Ammon's horn (tissue), 1 donor: ENCODE measurements at regions not wholly inside any gene's neighbourhood (a gene's known extent, or its start where the extent isn't known, plus 50 kb on each side); places are given as distances from the start of the nearest gene placed in this dataset.

Experiments used
- DNase-seq: peaks from one replicate; pipeline ENCODE4 v3.0.0-alpha.2; 2016; ENCODE audit warnings: low spot score

DNA sequence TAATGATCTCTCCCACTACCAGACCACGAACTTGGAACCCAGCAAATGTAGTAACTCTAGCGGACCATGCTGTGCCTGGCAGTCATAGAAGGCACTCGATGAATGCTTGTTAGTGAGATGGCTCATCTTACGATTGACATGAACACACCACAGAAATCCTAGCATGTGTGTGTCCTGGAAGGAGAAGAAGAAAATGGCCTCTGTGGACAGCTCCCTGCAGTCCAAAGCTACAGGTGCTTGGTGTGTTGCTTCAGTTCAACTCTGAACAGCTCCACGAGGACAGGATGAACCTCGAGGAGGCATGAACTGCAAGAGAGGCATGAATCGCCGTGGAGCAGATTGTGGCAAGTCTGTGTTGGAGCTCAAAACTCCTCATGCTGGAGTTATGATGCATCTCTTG is 93.5 kb downstream of the KLF6 start:
- no peak for DNase-seq

DNA sequence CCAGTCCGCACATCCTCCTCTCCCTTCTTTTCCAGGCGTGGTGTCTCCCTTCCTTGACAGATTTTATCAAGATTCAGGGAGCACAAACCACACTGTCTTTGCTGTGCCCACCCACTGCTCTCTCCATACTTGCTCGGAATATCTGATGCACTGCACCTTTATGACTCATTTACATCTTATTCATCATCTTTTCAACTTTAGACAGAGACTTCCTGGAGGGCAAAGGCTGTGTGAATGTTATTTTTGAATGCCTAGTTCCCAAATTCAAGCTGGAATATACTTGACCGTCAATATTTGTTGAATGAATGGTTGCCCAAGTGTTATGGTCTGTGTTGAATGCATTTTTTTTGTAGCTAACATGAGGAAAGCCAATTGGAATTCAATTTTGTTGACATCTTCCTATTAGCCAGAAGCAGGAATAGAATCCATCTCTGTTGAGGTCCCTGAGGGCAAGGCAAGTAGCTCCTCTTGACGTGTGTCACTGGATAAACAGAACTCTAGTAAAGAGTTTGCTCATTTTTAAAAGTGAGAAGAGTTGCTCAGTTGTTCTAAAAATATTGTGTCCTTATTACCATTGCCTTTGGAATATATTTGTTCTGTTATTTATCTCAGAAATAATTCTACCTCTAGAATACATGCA is 95.0 kb downstream of the KLF6 start:
- DNase-seq = no peak

DNA sequence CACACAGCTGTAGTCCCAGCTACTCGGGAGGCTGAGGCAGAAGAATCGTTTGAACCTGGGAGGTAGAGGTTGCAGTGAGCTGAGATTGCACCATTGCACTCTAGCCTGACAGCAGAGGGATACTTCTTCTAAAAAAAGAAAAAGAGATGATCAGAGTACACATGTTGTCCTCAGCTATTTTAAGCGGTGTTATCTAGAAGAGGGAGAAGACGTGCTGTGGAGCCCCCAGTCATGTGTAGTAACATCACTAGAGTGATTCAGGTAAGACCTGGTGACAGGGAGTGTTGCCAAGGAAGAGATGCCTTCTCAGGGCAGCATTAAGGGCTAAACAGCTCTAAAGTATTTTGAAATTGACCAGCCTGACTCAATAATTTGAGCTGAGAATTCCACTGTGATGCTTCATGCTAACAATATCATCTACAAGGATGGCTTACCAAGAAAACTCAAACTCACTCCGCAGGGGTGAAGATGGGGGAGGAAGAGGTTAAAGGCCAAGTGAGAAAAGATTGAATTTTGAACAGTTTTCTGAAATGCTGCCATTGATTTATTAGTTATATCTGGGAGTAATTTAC is 97.4 kb downstream of the KLF6 start:
- DNase-seq = no peak

DNA sequence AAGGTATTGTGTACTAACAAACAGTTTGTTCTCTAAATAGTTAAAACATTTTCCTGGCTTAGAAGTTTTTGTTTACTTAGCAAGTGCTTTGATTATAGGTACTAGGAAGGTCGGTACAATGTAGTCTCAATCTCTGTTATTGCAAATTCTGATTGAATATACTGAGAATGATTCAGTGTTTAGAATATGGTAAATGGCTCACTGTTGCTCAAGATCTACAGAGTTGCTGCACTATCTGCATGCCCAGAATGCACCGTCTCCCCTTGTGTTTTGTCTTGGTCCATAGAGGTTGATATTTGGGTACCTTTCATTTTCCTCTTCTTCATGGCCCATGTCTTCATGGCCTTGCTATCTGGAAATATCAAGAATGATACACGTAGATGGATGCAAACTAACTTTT is 99.6 kb downstream of the KLF6 start:
- DNase-seq = no peak

DNA sequence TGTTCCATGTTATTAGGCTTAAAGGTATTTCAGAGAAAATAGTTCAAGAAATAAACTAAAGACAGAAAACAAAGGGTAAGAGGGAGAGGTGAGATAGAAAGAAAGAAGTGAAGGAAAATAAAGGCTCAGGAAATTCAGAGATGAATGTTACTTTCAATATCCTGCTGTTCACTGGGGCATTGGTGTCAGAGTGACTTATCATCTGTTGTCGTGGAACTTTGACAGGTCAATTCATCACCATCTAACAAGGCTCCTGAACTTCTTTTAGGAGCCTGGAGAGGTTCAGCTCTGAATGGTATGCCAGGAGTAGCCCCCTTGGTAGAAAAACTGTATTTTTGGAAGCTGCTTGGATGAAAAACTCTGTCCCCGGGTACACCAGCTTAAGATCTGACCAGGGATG is 100.1 kb downstream of the KLF6 start:
- no peak for DNase-seq

DNA sequence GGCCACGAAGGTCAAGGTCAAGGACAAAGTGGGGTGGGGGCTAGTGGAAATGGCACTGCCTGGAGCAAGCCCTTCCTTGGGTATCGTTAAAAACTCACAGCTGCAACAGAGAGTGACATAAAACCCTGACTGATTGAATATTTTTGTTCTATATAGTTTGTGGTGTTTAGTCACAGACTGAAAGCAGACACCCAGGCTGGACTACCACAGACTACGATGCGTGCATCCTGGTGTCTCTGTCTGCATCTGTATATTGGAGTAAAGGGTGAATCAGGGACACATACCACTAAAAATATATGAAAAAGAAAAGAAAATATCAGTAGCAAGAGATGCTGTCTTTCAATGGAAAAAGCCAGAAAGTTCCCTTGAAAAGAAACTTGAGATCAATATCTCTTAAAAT is 101.4 kb downstream of the KLF6 start:
- no peak for DNase-seq

DNA sequence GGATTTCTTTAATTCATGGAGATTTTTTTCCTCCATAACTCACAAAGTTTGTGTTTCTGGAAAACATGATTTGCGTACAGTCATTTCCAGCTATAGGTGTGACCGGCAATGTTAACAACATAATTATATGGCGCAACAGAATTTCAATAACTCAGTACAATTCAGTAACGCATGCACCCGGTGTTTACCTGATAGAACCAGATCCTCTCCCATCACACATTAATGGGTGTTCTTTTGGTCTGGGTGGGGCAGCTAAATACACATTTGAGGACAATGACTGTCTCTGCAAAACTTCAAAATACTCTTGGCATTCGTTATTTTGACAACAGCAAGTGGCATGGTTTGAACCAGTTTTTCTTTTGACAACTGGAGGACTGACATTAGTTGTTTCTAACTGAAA is 102.3 kb downstream of the KLF6 start:
- DNase-seq = no peak

DNA sequence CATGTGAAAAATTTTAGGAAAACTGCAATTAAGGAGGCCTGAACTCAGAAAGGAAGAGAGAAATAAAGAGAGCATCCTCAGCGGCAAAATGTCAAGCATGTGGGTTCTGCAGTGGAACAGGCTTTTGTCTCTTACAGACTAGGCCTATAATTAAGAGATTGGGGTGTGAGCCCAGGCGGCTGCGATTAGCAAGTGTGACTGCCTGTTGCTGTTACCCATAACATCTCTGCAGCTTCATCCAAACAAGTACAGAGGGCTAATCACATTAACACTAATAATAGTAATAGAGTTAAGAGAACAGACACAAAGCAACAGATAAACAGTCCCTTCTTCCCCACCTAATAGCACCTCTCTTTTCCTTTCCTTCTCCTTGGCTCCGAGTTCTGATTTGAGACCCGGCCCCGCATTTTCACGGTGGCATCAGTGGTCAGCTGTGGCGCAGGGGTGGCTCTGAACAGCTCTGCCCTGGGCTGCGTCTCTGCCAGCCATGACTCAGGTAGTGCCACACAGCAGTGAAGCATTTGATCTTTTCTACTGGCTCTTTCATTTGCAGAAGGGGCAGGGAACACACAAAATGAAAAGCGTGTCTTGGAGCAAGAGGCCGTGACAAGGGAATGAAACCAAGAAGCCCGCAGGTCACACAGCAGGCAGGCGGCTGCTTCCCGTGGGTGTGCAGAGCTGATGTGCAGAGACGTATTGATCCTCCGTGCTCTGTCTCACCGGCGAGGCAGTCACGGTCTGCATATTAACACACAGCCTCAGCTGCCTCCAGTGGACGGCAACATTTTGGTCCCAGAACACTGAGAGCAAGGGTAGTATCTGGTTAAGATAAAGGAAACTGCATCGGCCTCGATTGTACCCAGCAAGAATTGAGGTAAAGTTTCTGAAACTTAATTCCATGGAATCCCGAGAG is 103.1 kb downstream of the KLF6 start:
- DNase-seq = no peak

DNA sequence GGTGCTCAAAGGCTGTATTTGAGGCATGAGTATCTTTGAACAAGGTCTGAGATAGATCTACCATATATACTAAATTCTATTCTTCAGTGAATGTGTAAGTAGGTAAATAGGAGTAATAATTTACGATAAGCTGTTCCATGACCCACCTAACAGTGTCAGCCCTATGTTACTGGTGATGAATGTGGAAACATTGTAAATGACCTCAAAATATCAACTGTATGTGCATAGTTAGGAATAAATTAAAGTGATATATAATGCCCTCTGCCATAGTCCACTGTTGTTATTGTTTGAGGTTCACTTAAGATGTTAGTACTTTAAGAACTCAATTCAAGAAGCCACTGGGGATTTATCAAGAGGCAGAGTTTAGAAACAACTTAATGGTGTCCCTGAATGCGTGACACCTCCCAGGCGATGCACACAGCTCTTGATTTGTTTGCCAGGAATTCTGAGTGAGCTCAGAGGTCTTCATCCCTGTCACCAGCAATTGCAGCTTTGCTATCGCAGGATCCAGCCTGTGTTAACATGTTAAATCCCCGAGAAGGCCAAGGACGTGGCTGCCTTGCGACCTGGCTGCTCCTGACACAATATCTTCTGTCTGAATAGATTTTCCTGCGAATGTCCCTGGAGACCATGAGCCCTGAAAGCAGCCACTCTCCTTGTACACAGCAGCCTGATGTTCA is 104.9 kb downstream of the KLF6 start:
- no peak for DNase-seq

DNA sequence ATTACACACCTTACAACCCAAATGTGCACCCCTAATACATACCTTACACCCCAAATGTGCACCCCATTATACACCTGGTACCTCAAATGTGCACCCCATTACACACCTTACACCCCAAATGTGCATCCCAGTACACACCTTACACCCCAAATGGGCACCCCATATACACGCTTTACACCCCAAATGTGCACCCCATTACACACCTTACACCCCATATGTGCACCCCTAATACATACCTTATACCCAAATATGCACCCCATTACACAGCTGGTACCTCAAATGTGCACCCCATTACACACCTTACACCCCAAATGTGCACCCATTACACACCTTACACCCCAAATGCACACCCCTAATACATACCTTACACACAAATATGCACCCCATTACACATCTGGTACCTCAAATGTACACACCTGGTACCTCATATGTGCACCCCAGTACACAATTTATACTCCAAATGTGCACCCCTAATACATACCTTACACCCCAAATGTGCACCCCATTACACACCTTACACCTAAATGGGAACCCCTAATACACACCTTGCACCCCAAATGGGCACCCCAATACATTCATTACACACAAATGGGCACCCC is 106.3 kb downstream of the KLF6 start:
- no peak for DNase-seq

DNA sequence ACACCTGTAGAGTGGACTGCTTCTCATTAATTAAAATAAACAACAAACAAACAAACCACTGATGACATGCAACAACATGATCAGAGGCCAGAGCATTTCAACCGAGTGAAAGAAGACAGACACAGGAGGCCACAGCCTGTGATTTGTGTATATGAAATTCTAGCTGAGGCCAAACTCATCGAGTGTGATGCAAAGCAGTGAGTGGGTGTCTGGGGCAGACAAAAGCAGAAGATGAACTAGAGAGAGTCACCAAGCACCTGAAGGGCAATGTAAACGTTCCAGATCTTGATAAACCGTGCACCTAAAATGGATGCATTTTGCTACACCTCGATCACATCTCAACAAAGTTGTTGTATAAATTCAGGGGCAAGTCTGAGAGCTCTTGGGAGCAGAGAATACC is 108.4 kb downstream of the KLF6 start:
- no peak for DNase-seq

DNA sequence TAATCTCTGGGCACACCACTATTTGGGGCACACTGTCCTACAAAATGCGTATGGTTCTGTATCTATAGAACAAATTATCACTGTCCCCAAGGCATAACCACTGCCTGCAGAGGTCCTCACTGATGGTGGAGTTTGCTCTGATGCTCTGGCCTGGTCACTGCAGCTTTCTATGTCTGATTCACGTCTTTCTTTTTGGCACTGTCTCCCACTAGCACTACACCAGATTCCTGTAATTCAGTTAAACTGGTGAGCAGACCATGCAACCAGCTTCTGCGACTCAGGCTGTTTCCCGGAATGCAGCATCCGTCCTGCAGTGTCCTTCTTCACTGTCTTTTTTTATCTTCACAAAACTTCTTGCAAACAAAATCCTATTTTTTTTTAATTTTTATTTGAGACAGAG is 112.8 kb downstream of the KLF6 start:
- DNase-seq = no peak

DNA sequence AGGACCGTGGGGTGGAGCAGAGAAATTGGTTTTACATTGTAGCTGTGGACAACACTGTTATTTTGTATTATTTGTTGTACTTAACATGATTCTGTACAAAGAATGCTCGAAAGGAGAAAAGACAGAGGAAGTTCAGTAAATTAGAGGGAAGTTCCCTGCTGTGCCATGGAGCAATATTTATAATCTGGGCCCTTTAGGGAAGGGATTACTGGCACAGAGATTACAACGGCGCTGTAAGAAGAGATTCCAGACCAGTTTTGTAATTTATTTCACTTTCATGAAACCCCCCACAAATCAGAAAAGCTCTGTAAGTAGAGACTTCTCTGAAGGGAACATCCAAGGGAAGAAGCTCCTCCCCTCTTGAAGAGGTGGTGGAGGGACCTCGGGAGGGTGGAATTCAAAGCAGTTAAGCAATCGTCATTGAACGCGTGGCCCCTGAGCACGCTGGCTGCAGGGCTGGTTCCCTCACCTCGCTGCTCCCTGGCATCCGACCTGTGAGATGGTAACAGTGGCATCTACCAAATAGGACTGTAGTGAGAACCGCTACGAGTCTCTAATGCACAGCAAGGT is 113.5 kb downstream of the KLF6 start:
- no peak for DNase-seq

DNA sequence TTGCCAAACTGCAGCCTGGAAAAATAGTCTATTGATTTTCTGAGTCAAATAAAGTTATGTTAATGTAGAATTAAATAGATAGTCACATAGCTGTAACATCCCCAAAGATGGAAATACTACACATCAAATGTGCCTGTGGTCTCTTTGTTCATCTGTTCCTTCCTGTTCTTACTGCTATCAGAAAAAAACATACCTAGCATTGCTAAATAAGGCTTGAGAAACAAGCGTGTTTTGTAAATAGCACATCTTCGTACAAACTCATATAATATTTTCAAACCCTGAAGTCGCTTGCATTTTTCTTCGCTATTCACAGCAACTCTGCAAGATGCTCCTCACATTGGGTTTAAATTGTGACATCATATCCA is 116.1 kb downstream of the KLF6 start:
- no peak for DNase-seq

DNA sequence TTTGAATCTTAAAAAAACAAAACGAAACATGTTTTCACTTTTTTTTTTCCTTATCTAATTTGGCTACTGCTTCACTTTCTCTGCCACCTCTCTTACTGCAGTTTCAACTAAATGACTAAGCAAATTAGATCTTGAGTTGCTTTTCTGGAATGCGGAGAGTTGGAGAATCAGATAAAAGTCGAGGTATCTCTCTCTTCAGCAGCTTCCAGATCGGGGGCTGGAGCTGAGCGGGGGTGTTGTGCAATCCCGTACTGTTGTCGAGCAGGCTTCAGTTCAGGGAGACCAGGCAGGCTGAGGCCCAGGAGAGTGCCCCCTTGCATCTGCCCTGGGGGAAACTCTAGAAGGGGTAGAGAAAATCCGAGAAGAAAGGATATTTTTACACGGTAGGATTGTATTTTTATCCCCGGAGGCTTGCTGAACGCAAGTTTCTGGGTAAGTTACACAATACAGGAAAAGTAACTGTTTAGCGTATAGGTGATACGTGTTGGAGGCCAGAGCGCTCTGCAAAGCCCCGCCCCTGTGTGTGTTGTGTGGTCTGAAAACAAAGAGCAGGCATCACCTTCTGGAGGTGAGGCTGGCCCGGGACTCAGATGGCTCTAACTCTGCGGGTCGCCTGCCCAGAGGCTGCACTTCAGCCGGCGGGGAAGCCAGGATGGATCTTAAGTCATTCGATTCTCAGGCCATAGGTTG is 116.6 kb downstream of the KLF6 start:
- no peak for DNase-seq

DNA sequence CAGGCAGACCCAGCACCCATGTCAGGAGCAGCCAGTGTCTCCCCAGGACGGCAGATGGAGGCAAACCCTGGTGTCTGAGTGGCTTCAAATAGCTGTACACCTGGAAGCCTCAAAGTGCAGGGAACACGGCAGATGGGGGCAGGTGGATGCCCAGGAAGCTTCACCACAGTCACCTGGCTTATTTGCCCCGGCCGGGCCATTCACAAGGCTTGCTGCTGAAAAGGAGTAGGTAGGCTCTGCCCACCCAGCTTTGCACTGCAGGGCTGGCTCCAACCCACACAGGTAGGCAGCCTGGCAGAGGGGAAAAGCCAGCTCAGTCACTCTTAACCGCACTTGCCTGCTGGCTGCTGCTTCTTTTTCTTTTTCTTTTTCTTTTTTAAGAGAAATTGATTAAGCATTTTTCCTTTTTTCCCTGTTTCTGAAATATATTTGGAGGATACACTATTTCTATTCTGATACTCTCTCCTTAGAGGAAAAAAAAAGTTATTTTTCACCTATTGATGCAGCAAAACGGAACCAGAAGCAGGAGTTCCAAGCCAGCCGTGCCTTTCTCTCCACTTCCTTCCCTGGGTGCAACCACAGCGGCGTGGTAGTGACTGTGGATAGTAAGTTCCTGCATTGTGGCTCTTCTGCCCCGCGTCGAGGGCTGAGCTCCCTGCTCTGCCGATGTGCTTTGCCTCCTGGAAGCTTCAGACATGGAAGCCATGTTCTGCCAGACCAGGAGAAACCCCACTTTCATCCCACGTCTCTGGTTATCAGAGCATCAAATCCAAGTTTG is 118.3 kb downstream of the KLF6 start:
- DNase-seq = peak; percentile 34

DNA sequence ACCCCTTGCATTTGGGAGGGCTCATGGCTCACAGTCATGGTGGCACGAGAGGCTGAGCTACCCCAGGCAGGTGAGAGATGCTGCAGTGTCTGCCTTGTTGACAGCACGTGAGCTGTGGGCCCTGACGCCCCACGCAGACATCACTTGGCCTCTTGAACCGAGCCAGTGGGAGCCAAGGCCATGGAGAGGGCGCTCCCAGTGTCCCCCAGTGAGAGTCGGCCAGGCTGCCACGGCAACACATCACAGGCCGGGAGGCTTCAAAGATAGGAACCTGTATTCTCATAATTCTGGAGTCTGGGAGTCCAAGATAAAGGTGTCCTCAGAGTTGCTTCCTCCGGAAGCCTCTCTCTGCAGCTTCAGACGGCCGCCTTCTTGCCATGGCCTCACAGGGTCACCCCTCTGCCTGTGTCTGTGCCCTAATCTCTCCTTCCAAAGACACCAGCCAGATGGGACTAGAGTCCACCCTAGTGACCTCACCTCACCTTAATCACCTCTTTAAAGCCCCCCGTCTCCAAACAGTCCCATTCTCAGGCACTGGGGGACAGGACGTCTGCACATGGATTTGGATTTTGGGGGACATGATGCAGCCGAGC is 119.6 kb downstream of the KLF6 start:
- no peak for DNase-seq

DNA sequence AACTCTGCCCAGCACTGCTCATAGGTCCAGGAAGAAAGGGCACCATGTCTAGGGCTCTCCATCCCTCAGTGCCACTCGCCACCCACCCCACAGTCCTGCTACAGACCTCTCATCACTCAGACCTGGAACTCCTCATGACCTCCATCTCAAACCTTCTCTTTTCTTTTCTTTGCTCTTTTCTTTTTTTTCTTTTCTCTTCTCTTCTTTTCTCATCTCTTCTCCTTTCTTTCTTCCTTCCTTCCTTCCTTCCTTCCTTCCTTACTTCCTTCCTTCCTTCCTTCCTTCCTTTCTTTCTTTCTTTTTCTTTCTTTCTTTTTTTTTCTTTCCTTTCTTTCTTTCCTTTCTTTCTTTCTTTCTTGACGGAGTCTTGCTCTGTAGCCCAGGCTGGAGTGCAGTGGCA is 122.2 kb downstream of the KLF6 start:
- no peak for DNase-seq

DNA sequence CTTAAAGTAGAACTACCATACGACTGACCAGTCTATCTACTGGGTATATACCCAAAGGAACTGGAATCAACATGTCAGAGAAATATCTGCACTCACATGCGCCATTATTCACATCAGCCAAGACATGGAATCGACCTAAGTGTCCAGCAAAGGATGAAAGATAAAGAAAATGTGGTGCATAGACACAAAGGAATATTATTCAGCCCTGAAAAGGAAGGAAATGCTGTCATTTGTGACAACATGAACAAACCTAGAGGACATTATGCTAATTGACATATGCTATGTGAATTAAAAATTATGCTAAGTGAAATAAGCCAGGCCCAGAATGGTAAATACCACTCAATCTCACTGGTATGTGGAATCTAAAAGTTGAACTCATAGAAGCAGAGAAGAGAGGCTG is 123.7 kb downstream of the KLF6 start:
- no peak for DNase-seq

DNA sequence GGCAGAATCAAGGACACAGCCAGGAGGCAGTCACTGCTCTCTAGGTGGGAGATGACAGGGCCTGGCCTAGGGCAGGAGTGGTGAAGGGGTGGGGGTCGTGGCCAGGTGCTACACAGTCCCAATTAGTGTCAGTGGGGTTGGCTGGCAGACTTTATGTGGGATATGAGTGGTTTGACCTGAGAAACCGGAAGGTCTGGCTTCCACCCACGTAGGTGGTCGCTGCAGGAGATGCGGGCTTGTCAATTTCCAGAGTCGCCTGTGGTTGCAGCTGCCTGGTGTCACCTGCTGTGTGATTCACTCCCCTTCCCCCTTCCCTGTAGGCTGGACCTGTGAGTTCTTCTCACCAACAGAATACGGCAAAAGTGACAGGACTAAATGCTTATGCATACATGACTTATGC is 124.3 kb downstream of the KLF6 start:
- DNase-seq = no peak
